BLaER1 (cell line): ENCODE measurements at regions not wholly inside any gene's neighbourhood (a gene's known extent, or its start where the extent isn't known, plus 50 kb on each side); places are given as distances from the start of the nearest gene placed in this dataset.
A peak's percentile ranks its signal among the peaks of the same experiment; 100 is the strongest.

ENCODE experiments used
- H3K27ac ChIP-seq: shearing (Covaris generic); formaldehyde crosslinking; 2 replicates; pipeline ENCODE4 v1.8.1; 2022
- H3K27me3 ChIP-seq: shearing (Covaris generic); formaldehyde crosslinking; 2 replicates; pipeline ENCODE4 v1.8.1; 2022
- H3K36me3 ChIP-seq: shearing (Covaris generic); formaldehyde crosslinking; 2 replicates; pipeline ENCODE4 v1.8.1; 2022
- H3K4me1 ChIP-seq: shearing (Covaris generic); formaldehyde crosslinking; 2 replicates; pipeline ENCODE4 v1.8.1; 2022
- H3K4me2 ChIP-seq: shearing (Covaris generic); formaldehyde crosslinking; 2 replicates; pipeline ENCODE4 v1.8.1; 2022
- H3K4me3 ChIP-seq: shearing (Covaris generic); formaldehyde crosslinking; 2 replicates; pipeline ENCODE4 v1.8.1; 2022
- H3K9ac ChIP-seq: shearing (Covaris generic); formaldehyde crosslinking; 2 replicates; pipeline ENCODE4 v1.8.1; 2022
- H3K9me3 ChIP-seq: shearing (Covaris generic); formaldehyde crosslinking; 2 replicates; pipeline ENCODE4 v1.8.1; 2022
- H4K20me1 ChIP-seq: shearing (Covaris generic); formaldehyde crosslinking; 2 replicates; pipeline ENCODE4 v1.8.1; 2022
- Cebpa-rat ChIP-seq: shearing (Covaris generic); IDR thresholded peaks from 2 replicates; pipeline ENCODE4 v1.8.1; 2022

- H3K4me2 ChIP-seq = no peak overlapping the region
- no peak overlapping the region for H3K9ac ChIP-seq
- peaks cover 8% of the 10 kb centered on the region; the same call in 1 of the 2 replicates for H3K9me3 ChIP-seq
- no peak overlapping the region for H3K27ac ChIP-seq
- H3K4me3 ChIP-seq = no peak overlapping the region
- no peaks in the 10 kb centered on the region for H3K36me3 ChIP-seq
- H4K20me1 ChIP-seq = no peaks in the 10 kb centered on the region
- peaks cover 11% of the 10 kb centered on the region for H3K4me1 ChIP-seq
- no peak for TF ChIP-seq Cebpa-rat
- peaks cover 18% of the 10 kb centered on the region; the same call in 1 of the 2 replicates for H3K27me3 ChIP-seq
These were observed 306.9 kb downstream of the TTLL7 start for GRCh38 chr1:83691953-83692500.

- H3K27me3 ChIP-seq = peaks cover 18% of the 10 kb centered on the region; the same call in 1 of the 2 replicates
- no peak overlapping the region for H3K27ac ChIP-seq
- H4K20me1 ChIP-seq = no peaks in the 10 kb centered on the region
- peaks cover 11% of the 10 kb centered on the region for H3K4me1 ChIP-seq
- no peak for TF ChIP-seq Cebpa-rat
- H3K4me3 ChIP-seq = no peak overlapping the region
- H3K9me3 ChIP-seq = peaks cover 8% of the 10 kb centered on the region; the same call in 1 of the 2 replicates
- no peaks in the 10 kb centered on the region for H3K36me3 ChIP-seq
- H3K9ac ChIP-seq = no peak overlapping the region
- peak overlapping the region; percentile 20 for H3K4me2 ChIP-seq
These were observed 308.7 kb downstream of the TTLL7 start for GRCh38 chr1:83689921-83690868.

GRCh38 chr1:83682132-83682531, 316.8 kb downstream of the TTLL7 start:
- H3K4me1 ChIP-seq = no peaks in the 10 kb centered on the region
- no peaks in the 10 kb centered on the region for H3K36me3 ChIP-seq
- no peak overlapping the region for H3K9ac ChIP-seq
- H3K27ac ChIP-seq = no peak overlapping the region
- no peak overlapping the region for H3K4me3 ChIP-seq
- no peaks in the 10 kb centered on the region for H3K27me3 ChIP-seq
- TF ChIP-seq Cebpa-rat = no peak
- H4K20me1 ChIP-seq = no peaks in the 10 kb centered on the region
- no peaks in the 10 kb centered on the region for H3K9me3 ChIP-seq
- no peak overlapping the region for H3K4me2 ChIP-seq

DNA sequence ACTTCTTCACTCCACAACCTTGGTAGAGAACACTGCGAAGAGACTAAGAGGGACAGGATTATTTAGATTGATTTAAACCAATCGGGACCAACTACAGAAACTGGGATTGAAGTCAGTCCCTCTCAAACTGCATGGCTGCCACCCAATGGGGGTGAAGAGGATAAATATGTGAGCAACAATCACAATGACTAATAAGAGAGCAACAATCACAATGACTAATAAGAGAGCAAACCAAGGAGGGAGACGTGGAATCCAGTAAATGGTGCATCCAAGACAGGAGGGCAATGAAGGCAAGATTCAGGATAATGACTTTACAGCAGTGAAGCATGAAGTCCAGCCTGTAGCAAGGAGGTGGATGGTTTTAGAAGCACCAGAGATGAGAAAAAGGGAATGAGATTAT, 322.8 kb downstream of the TTLL7 start:
- no peaks in the 10 kb centered on the region for H3K4me1 ChIP-seq
- H3K27me3 ChIP-seq = no peaks in the 10 kb centered on the region
- H4K20me1 ChIP-seq = no peaks in the 10 kb centered on the region
- H3K4me2 ChIP-seq = no peak overlapping the region
- TF ChIP-seq Cebpa-rat = no peak
- no peaks in the 10 kb centered on the region for H3K36me3 ChIP-seq
- H3K4me3 ChIP-seq = no peak overlapping the region
- no peak overlapping the region for H3K27ac ChIP-seq
- no peaks in the 10 kb centered on the region for H3K9me3 ChIP-seq
- H3K9ac ChIP-seq = no peak overlapping the region

DNA sequence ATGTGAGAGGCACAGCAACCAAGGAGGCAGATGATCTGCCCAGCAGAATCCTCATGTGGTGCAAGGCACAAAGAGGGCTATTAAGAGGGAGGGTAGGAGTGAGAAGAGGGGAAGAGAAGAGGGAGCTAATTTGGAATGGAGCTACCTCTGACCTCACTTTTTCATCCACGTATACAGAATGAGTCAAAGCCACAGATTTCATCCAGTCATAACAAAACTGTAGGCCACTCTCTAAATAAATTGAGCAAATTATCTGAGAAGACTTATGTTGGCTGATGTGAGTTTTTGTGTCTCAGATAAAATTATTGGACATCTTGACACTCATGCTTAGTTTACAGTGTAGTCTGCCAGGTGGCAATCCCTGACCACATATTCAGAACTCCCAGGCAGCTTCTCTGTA, 325.6 kb downstream of the TTLL7 start:
- no peak overlapping the region for H3K4me3 ChIP-seq
- peaks cover 5% of the 10 kb centered on the region; the same call in 1 of the 2 replicates for H3K9me3 ChIP-seq
- H4K20me1 ChIP-seq = no peaks in the 10 kb centered on the region
- no peak overlapping the region for H3K9ac ChIP-seq
- no peak overlapping the region for H3K27ac ChIP-seq
- H3K36me3 ChIP-seq = no peaks in the 10 kb centered on the region
- TF ChIP-seq Cebpa-rat = no peak
- H3K4me1 ChIP-seq = no peaks in the 10 kb centered on the region
- no peaks in the 10 kb centered on the region for H3K27me3 ChIP-seq
- no peak overlapping the region for H3K4me2 ChIP-seq

DNA sequence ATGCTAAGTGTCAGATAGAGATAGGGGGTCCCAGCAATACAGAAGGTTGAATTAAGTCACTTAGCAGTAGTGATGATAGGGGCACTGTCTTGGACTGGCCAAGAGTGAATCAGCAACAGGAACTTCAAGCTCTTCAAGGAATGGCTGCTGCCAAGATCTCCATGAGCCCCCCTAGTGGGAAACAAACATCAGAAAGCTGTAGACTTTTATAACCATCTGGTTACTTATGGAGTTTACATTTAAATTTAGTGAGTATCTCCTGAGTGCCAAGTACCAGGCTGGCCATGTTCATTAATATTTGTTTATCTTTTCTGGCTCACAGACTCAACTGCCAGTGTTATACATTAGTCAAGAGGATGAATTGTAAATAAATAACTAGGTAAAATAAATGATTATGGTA, 327.3 kb downstream of the TTLL7 start:
- Histone ChIP-seq H3K27ac (no peak overlapping the region), H3K9me3 (peaks cover 5% of the 10 kb centered on the region; the same call in 1 of the 2 replicates), H3K4me2 (no peak overlapping the region), H3K4me1 (no peaks in the 10 kb centered on the region), H3K36me3 (no peaks in the 10 kb centered on the region), H3K27me3 (no peaks in the 10 kb centered on the region), H4K20me1 (no peaks in the 10 kb centered on the region), H3K4me3 (no peak overlapping the region), H3K9ac (no peak overlapping the region)
- no peak for TF ChIP-seq Cebpa-rat

- Histone ChIP-seq H3K4me2 (no peak overlapping the region), H3K36me3 (no peaks in the 10 kb centered on the region), H3K4me1 (no peaks in the 10 kb centered on the region), H3K9ac (no peak overlapping the region), H3K9me3 (peaks cover 5% of the 10 kb centered on the region; the same call in 1 of the 2 replicates), H3K4me3 (no peak overlapping the region), H3K27me3 (no peaks in the 10 kb centered on the region), H3K27ac (no peak overlapping the region), H4K20me1 (no peaks in the 10 kb centered on the region)
- no peak for TF ChIP-seq Cebpa-rat
These were observed 327.9 kb downstream of the TTLL7 start for GRCh38 chr1:83670909-83671565.

DNA sequence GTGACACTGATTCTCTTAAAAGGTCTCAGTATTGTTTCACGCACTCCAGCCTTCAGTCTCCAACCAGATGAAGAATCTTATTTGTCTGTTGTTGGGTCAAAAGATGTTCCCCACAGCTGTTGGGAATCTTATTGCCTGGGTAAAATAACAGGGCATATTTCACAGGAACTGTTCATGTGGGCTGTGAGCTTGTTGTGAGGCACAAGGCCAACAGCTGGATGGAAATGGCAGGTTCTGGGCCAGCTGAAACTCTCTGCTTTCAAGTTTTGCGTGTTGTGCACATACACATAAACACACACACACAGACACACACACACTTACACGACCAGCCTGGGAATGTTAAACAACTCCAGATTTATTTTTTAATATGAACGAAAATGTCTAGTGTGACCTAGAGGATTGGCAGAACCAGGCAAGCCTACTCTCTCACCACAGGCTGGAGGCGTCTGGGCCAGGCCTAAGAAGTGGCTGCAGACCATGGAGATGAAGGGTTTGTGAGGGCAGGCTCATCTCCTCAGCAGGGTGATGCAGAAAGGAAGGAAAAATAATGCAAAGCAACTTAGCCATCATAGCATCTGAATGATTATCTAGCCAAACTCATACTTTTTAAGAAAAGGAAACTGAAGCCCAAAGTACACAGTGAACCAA, 357.0 kb downstream of the TTLL7 start:
- TF ChIP-seq Cebpa-rat = no peak
- Histone ChIP-seq H3K9ac (no peak overlapping the region), H3K4me3 (no peak overlapping the region), H3K27ac (no peak overlapping the region), H3K36me3 (no peaks in the 10 kb centered on the region), H3K9me3 (no peaks in the 10 kb centered on the region), H3K4me1 (0 out of 2 replicates have a peak, but pooled peaks cover 3% of the 10 kb centered on the region), H4K20me1 (no peaks in the 10 kb centered on the region), H3K27me3 (no peaks in the 10 kb centered on the region), H3K4me2 (0 out of 2 replicates have a peak overlapping the region, but pooled peaks have one; percentile 13)

DNA sequence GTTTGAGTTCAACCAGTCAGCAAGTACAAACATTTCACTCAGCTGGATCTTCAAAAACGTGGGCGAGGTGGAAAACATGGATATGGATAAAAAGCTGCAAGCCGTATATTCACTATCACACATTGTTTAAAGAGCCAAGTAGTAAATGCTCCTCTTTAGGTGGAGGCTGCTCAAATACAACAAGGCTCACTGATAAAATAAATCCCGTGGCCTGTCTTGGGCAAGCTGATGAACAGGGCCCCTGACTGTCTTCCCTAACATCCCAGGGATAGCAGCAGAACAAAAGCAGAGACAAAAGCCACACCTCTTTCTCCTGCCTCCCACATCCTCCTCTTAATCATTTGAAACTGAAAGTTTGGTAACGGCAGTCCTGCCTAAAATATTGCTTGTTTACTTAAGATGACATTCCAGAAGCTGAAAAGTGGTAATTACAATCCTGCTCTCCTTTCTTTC, 357.7 kb downstream of the TTLL7 start:
- no peak overlapping the region for H3K4me3 ChIP-seq
- H3K27me3 ChIP-seq = no peaks in the 10 kb centered on the region
- H4K20me1 ChIP-seq = no peaks in the 10 kb centered on the region
- H3K27ac ChIP-seq = no peak overlapping the region
- H3K36me3 ChIP-seq = no peaks in the 10 kb centered on the region
- no peak overlapping the region for H3K9ac ChIP-seq
- 0 out of 2 replicates have a peak, but pooled peaks cover 3% of the 10 kb centered on the region for H3K4me1 ChIP-seq
- peak overlapping the region; percentile 13; the same call in 1 of the 2 replicates for H3K4me2 ChIP-seq
- no peak for TF ChIP-seq Cebpa-rat
- H3K9me3 ChIP-seq = no peaks in the 10 kb centered on the region
